ENCODE measurements at regions not wholly inside any gene's neighbourhood (a gene's known extent, or its start where the extent isn't known, plus 50 kb on each side); places are given as distances from the start of the nearest gene placed in this dataset.

GRCh38 chr5:122252319-122252718 is 59.7 kb upstream of the SNCAIP start:
- TF ChIP-seq FOXM1 (IDR thresholded peaks at IDR 0.05; ENCODE audit: borderline replicate concordance) = no peak
- no peak for TF ChIP-seq LEF1 (IDR thresholded peaks at IDR 0.05; ENCODE audit: borderline replicate concordance)

Measured in HEK293T (cell line).